Spleen (tissue), 11 donors: ENCODE measurements at regions not wholly inside any gene's neighbourhood (a gene's known extent, or its start where the extent isn't known, plus 50 kb on each side); places are given as distances from the start of the nearest gene placed in this dataset.

ENCODE experiments used
- DNase-seq: peaks from one replicate; pipeline ENCODE4 v3.0.0-alpha.2; 2020
- H3K27ac ChIP-seq, 8 donors: fragments of 200-600 bp; sonication (generic) in 7 of 8; 1 replicate in 4 of 8; 2 replicates in 4 of 8; pipeline versions ENCODE4 v1.5.0 to v1.8.0; 2016 to 2021; ENCODE audit warnings: inconsistent platforms in 4 of 8, mild to moderate bottlenecking in 4 of 8, moderate library complexity in 1 of 8
- H3K27me3 ChIP-seq, 7 donors: fragments of 200-600 bp; sonication (generic) in 6 of 7; replicated peaks in 1 of 7; 1 replicate in 4 of 7; 2 replicates in 3 of 7; pipeline versions ENCODE4 v1.5.0 to v1.8.0; 2016 to 2021; ENCODE audit warnings: inconsistent platforms in 3 of 7, mild to moderate bottlenecking in 1 of 7
- H3K36me3 ChIP-seq, 6 donors: fragments of 200-600 bp; sonication (generic) in 5 of 6; 1 replicate in 4 of 6; 2 replicates in 2 of 6; pipeline versions ENCODE4 v1.5.0 to v1.8.0; 2016 to 2021; ENCODE audit warnings: inconsistent platforms in 2 of 6
- H3K4me1 ChIP-seq, 6 donors: fragments of 200-600 bp; sonication (generic) in 5 of 6; 1 replicate in 3 of 6; 2 replicates in 3 of 6; pipeline versions ENCODE4 v1.5.0 to v1.8.0; 2016 to 2021; ENCODE audit warnings: inconsistent platforms in 3 of 6
- H3K4me3 ChIP-seq, 8 donors: fragments of 200-600 bp; sonication (generic) in 7 of 8; 1 replicate in 4 of 8; 2 replicates in 4 of 8; pipeline versions ENCODE4 v1.5.0 to v1.8.0; 2016 to 2021; ENCODE audit warnings: inconsistent platforms in 4 of 8, mild to moderate bottlenecking in 4 of 8, moderate library complexity in 2 of 8
- H3K9me3 ChIP-seq, 8 donors: fragments of 200-600 bp; sonication (generic) in 7 of 8; 1 replicate in 4 of 8; 2 replicates in 4 of 8; pipeline versions ENCODE4 v1.5.0 to v1.8.0; 2016 to 2021; ENCODE audit warnings: inconsistent platforms in 4 of 8
- POLR2A ChIP-seq, 3 donors: fragments of 450-650 bp; IDR thresholded peaks; one replicate each; pipeline ENCODE4 v1.5.1; 2017; ENCODE audit warnings: antibody characterized with exemption in 3 of 3, mild to moderate bottlenecking in 1 of 3
- POLR2AphosphoS5 ChIP-seq, 3 donors: sonication (generic); formaldehyde crosslinking; IDR thresholded peaks; one replicate each; pipeline ENCODE4 v1.5.1; 2017; ENCODE audit warnings: antibody characterized with exemption in 3 of 3
- WGBS, 5 donors: extraction: QIAGEN DNeasy Blood & Tissue Kit in 3 of 5; methylation state at CpG; one replicate each; pipeline versions ENCODE4 v1.1.5 to v1.1.7; 2013 to 2018; 5-methylcytosine and 5-hydroxymethylcytosine counted together
- intact Hi-C: fragments of 100-400 bp; cut with DNase I; formaldehyde crosslinking; loops from one replicate; pipeline ENCODE4 v1.15.0; 2023; ENCODE audit warnings: low total_unique reads
- TF ChIP-seq, protein P1 (sequence below), 11 experiments: fragments of 200-600 bp in 7 of 11; fragments of 450-650 bp in 4 of 11; sonication (generic) in 4 of 11; IDR thresholded peaks in 8 of 11; conservative IDR thresholded peaks in 3 of 11; 1 replicate in 7 of 11; 2 replicates in 4 of 11; pipeline versions ENCODE4 v1.4.0 to v1.8.0; 2016 to 2021; ENCODE audit warnings: antibody characterized with exemption in 11 of 11, inconsistent platforms in 4 of 11, mild to moderate bottlenecking in 1 of 11
- donor health status: healthy with polysubstance abuse.
- donor health status: DM: no; HTN: no; CAD: no; lungs with moderate emphysema.
- donor health status: DM: no; HTN: no; CAD: no.
- donor health status: Bipolar disorder and iron deficiency.
- donor health status: healthy.
- donor health status: DM: no; HTN: no; CAD: no.
- donor health status: DM: yes; HTN: yes; CAD: no.

DNA sequence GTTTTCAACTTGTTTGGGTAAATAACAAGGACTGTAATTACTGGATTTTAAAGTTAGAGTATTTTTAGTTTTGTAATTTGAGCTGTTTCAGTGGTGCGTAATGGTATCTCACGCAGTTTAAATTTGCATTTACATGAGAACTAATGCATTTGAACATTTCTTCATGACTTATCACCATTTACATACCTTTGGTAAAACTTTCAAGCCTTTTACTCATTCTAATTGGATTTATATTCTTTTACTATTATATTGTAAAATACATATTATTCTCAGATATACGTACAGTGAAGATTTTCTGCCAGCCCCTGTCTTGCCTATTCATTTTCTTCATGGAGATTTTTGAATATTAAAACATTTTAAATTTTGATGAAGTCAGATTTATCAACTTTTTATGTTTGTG is 703.8 kb downstream of the MECOM start:
- no peaks in the 10 kb centered on the region for H3K36me3 ChIP-seq
- no peak for DNase-seq
- no peaks in the 10 kb centered on the region for H3K9me3 ChIP-seq
- intact Hi-C loops = no loop called here
- 93 to 98% (median 95%) methylated on average over 3 of the region's 3 CpGs for WGBS, 5 donors
- no peaks in the 10 kb centered on the region for H3K27me3 ChIP-seq
- no peak overlapping the region for H3K27ac ChIP-seq
- TF ChIP-seq POLR2AphosphoS5 (IDR thresholded peaks at IDR 0.05) (no peak), POLR2A (IDR thresholded peaks at IDR 0.05) (no peak)
- TF ChIP-seq, protein P1, sequence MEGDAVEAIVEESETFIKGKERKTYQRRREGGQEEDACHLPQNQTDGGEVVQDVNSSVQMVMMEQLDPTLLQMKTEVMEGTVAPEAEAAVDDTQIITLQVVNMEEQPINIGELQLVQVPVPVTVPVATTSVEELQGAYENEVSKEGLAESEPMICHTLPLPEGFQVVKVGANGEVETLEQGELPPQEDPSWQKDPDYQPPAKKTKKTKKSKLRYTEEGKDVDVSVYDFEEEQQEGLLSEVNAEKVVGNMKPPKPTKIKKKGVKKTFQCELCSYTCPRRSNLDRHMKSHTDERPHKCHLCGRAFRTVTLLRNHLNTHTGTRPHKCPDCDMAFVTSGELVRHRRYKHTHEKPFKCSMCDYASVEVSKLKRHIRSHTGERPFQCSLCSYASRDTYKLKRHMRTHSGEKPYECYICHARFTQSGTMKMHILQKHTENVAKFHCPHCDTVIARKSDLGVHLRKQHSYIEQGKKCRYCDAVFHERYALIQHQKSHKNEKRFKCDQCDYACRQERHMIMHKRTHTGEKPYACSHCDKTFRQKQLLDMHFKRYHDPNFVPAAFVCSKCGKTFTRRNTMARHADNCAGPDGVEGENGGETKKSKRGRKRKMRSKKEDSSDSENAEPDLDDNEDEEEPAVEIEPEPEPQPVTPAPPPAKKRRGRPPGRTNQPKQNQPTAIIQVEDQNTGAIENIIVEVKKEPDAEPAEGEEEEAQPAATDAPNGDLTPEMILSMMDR (IDR thresholded peaks at IDR 0.05 in 8 of 11, conservative IDR thresholded peaks at IDR 0.05 in 3 of 11) = no peak
- H3K4me1 ChIP-seq = no peaks in the 10 kb centered on the region
- no peak overlapping the region for H3K4me3 ChIP-seq

DNA sequence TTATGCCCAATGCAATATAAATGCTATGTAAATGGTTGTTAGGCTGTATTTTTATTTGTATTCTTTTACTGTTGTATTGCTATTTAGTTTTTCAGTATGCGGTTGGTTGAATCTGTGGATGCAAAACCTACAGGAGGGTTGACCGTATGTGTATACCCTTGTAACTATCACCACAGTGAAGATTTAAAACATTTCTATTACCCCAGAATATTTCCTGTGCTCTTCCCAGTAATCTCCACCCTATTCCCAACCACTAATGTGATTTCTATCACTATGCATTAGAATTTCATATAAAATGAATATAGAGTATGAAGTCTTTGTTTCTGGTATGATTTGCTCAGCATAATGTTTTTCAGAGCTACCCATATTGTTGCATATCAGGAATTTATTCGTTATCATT is 705.0 kb downstream of the MECOM start:
- H3K36me3 ChIP-seq = no peaks in the 10 kb centered on the region
- no peak overlapping the region for H3K27ac ChIP-seq
- H3K4me3 ChIP-seq = no peak overlapping the region
- intact Hi-C loops = no loop called here
- H3K9me3 ChIP-seq = no peaks in the 10 kb centered on the region
- H3K4me1 ChIP-seq = no peaks in the 10 kb centered on the region
- 77 to 88% (median 84%) methylated on average over 3 of the region's 3 CpGs for WGBS, 5 donors
- TF ChIP-seq, protein P1 (IDR thresholded peaks at IDR 0.05 in 8 of 11, conservative IDR thresholded peaks at IDR 0.05 in 3 of 11) = no peak
- TF ChIP-seq POLR2AphosphoS5 (IDR thresholded peaks at IDR 0.05) (no peak), POLR2A (IDR thresholded peaks at IDR 0.05) (no peak)
- H3K27me3 ChIP-seq = no peaks in the 10 kb centered on the region
- DNase-seq = no peak

DNA sequence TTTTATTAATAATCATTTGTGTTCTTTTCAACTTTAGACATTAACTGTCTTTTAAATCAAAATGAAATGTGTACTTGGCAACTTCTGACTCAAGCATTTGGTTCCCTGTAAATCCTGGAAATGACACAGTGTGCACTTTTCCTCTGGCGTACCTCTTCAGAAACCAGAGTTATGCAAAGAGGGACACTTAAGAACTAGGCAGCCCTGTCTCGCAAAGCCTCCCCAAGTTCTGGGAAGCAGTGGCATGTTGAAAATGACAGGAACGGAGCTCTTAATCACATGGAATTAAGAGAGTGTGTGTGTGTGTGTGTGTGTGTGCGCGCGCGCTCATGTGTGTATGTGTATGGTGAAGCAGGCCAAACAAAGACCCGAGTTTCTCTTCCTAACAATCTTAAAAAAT is 707.4 kb downstream of the MECOM start:
- no peaks in the 10 kb centered on the region for H3K4me1 ChIP-seq
- 66 to 72% (median 70%) methylated on average over 8 of the region's 8 CpGs for WGBS, 5 donors
- no peaks in the 10 kb centered on the region for H3K27me3 ChIP-seq
- H3K36me3 ChIP-seq = no peaks in the 10 kb centered on the region
- intact Hi-C loops = no loop called here
- H3K27ac ChIP-seq = no peak overlapping the region
- TF ChIP-seq POLR2A (IDR thresholded peaks at IDR 0.05) (no peak), POLR2AphosphoS5 (IDR thresholded peaks at IDR 0.05) (no peak)
- TF ChIP-seq, protein P1 (IDR thresholded peaks at IDR 0.05 in 8 of 11, conservative IDR thresholded peaks at IDR 0.05 in 3 of 11) = no peak
- no peak overlapping the region for H3K4me3 ChIP-seq
- H3K9me3 ChIP-seq = no peaks in the 10 kb centered on the region
- no peak for DNase-seq

DNA sequence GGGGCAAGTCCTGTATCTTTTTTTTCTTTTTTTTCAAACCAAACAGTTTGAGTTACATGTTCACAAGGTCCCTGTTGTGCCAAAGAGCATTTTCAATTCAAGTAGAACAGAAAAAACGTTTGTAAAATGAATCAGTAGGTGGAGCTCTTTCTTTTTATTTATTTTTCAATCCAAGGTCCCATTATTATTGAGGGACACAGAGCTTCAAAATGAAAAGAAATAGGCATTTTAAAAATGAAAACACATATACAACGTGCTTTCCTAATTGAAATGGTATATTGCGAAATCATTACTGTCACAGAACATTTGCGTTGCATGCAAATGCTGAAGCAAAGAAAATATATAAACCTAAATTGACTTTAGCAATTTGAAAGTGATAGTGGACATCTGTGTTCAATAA is 711.0 kb downstream of the MECOM start:
- Histone ChIP-seq H3K27ac (no peak overlapping the region), H3K36me3 (no peaks in the 10 kb centered on the region), H3K9me3 (no peaks in the 10 kb centered on the region), H3K27me3 (no peaks in the 10 kb centered on the region), H3K4me1 (no peaks in the 10 kb centered on the region), H3K4me3 (no peak overlapping the region)
- no peak for TF ChIP-seq POLR2A (IDR thresholded peaks at IDR 0.05)
- TF ChIP-seq POLR2AphosphoS5 (IDR thresholded peaks at IDR 0.05) = no peak
- TF ChIP-seq, protein P1 (IDR thresholded peaks at IDR 0.05 in 8 of 11, conservative IDR thresholded peaks at IDR 0.05 in 3 of 11) = no peak
- WGBS, 5 donors = 37 to 54% (median 42%) methylated on average over 4 of the region's 4 CpGs
- DNase-seq = no peak
- intact Hi-C loops = no loop called here
